ENCODE measurements at regions not wholly inside any gene's neighbourhood (a gene's known extent, or its start where the extent isn't known, plus 50 kb on each side); places are given as distances from the start of the nearest gene placed in this dataset.

DNA sequence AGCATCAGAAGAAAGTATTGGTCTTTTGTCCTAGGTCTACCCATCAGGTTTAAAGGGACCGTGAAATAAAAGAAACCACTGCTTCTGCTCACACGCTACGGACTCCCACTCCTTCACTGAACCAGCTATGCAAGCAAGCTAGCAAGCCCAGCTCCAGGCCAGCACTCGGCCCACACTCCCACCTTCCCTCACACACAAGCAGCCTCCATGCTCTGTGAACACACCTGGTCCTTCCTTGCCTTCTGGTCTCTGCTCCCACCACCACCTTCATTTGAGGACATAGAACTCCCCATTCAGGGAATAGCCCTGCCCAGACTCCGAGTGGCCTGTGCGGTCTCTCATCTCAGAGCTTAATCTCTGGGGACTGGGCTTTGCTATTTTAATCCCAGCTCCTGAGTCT is 436.4 kb upstream of the CDH4 start:
- TF ChIP-seq, protein P1, sequence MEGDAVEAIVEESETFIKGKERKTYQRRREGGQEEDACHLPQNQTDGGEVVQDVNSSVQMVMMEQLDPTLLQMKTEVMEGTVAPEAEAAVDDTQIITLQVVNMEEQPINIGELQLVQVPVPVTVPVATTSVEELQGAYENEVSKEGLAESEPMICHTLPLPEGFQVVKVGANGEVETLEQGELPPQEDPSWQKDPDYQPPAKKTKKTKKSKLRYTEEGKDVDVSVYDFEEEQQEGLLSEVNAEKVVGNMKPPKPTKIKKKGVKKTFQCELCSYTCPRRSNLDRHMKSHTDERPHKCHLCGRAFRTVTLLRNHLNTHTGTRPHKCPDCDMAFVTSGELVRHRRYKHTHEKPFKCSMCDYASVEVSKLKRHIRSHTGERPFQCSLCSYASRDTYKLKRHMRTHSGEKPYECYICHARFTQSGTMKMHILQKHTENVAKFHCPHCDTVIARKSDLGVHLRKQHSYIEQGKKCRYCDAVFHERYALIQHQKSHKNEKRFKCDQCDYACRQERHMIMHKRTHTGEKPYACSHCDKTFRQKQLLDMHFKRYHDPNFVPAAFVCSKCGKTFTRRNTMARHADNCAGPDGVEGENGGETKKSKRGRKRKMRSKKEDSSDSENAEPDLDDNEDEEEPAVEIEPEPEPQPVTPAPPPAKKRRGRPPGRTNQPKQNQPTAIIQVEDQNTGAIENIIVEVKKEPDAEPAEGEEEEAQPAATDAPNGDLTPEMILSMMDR (IDR thresholded peaks at IDR 0.05) = no peak
- TF ChIP-seq POLR2A (IDR thresholded peaks at IDR 0.05) (no peak), POLR2AphosphoS5 (IDR thresholded peaks at IDR 0.05) (no peak)

All from stomach (tissue), 4 donors.